Fibroblast of villous mesenchyme (primary cell): ENCODE measurements at regions not wholly inside any gene's neighbourhood (a gene's known extent, or its start where the extent isn't known, plus 50 kb on each side); places are given as distances from the start of the nearest gene placed in this dataset.

Experiments used
- DNase-seq: peaks from one replicate; pipeline ENCODE4 v3.0.0-alpha.2; 2010; ENCODE audit warnings: low read depth
- H3K4me3 ChIP-seq: 2 replicates; pipeline ENCODE4 v1.5.1; 2011; ENCODE audit warnings: low read depth, mild to moderate bottlenecking, low read length
- TF ChIP-seq, protein P1 (sequence below): IDR thresholded peaks from 2 replicates; pipeline ENCODE4 v1.5.1; 2012; ENCODE audit warnings: low read depth, mild to moderate bottlenecking, low read length; ENCODE audit not compliant: insufficient read depth

DNA sequence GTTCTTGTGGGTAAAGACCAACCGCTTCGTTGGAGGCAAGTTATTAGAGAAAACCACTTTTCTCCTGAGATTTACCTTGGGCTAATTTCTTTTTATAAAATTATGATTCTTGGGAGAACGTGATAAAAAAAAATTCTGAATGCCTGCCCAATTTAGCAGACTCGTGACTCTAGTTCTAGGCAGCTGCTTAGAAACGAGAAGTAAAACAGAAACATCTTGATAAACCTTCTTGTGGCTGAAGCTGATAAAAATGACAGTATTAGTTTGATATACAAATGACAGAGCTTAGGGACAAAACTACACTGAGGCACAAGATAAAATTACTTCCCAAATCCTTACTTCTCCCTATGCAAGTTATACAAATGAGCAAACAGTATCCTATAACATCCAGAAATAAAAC lies 458.9 kb upstream of the TEX13C start:
- TF ChIP-seq, protein P1, sequence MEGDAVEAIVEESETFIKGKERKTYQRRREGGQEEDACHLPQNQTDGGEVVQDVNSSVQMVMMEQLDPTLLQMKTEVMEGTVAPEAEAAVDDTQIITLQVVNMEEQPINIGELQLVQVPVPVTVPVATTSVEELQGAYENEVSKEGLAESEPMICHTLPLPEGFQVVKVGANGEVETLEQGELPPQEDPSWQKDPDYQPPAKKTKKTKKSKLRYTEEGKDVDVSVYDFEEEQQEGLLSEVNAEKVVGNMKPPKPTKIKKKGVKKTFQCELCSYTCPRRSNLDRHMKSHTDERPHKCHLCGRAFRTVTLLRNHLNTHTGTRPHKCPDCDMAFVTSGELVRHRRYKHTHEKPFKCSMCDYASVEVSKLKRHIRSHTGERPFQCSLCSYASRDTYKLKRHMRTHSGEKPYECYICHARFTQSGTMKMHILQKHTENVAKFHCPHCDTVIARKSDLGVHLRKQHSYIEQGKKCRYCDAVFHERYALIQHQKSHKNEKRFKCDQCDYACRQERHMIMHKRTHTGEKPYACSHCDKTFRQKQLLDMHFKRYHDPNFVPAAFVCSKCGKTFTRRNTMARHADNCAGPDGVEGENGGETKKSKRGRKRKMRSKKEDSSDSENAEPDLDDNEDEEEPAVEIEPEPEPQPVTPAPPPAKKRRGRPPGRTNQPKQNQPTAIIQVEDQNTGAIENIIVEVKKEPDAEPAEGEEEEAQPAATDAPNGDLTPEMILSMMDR, result no peak
- no peak overlapping the region for H3K4me3 ChIP-seq
- no peak for DNase-seq

DNA sequence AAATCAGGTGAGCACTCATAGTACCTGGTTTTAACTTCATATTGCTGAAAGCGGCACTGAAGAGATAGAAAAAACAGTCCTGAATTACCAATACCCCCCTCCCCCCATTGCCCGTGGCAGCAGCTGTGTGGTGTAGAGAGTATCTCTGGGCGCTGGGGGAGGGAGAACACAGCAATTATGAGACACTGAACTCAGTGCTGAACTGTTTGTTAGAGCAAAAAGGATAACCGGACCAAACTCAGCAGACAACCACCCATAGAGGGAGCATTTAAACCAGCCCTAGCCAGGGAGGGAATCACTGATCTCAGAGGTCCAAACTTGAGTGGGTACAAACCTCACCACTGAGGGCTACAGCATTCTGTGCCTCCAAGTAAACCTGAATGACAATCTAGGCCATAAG lies 457.4 kb upstream of the TEX13C start:
- TF ChIP-seq, protein P1, result no peak
- no peak for DNase-seq
- H3K4me3 ChIP-seq, result no peak overlapping the region

- H3K4me3 ChIP-seq, result no peak overlapping the region
- TF ChIP-seq, protein P1, result no peak
- DNase-seq, result no peak
These were observed 456.4 kb upstream of the TEX13C start for GRCh38 chrX:124863303-124863702.

DNA sequence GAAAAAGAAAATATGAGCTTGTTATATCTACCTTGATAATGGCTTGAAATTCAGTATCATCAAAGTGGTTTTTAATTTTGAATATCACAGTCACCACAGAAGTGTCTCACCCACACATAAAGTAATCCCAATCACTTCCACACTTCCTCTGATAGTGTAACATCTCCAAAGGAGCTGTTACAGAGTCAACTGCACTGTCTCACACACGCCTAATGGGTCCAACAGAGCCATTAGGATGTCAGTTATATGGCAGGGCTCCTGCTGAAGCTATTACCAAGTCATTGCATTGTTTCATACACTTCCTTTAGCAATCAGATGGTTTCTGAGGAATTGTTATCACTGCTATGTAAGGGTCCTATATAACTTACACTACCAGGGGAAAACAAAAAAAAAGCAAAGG lies 432.1 kb upstream of the TEX13C start:
- no peak overlapping the region for H3K4me3 ChIP-seq
- TF ChIP-seq, protein P1, result no peak
- DNase-seq, result no peak

- TF ChIP-seq, protein P1, result no peak
- DNase-seq, result no peak
- no peak overlapping the region for H3K4me3 ChIP-seq
These were observed 423.7 kb upstream of the TEX13C start for GRCh38 chrX:124895947-124896346.

DNA sequence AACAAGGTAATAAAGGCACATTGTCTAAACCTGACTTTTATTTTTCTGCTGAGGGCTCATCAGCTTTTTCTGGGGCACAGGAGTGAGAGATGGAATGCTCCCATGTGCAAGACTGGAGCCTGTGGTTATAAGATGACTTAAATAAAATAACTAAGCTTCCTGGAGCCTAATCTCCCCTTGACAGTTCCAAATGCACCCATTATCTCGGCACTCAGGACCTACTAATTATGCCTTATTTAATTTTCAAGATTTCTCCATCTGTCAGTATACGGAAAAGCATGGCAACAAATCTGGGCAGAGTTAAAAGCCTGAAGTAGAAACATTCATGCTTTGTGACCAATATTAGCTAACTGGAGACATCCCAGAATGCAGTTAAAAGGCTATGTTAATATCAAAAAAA lies 416.7 kb upstream of the TEX13C start:
- no peak overlapping the region for H3K4me3 ChIP-seq
- no peak for DNase-seq
- TF ChIP-seq, protein P1, result no peak

DNA sequence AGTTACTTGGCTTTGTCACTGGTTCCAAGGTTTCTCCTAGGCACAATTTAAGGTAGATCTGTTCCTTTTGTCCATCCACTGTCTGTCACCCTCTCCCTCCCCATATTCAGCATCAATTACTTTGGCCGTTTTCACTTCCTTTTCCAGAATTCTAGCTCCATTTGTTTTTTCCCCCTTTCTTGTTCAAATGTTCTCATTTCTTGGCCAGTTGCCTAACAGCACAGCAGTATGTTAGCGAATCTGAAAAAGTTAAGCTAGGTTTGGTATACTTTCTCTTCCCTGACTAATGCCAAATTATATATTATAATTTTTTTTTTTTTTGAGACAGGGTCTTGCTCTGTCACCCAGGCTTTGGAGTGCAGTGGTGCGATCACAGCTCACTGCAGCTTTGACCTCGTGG lies 409.1 kb upstream of the TEX13C start:
- H3K4me3 ChIP-seq, result no peak overlapping the region
- DNase-seq, result no peak
- TF ChIP-seq, protein P1, result no peak
